GM19351 (cell line): ENCODE measurements at regions not wholly inside any gene's neighbourhood (a gene's known extent, or its start where the extent isn't known, plus 50 kb on each side); places are given as distances from the start of the nearest gene placed in this dataset.

Experiments
- ATAC-seq: cut with Tn5 transposase; IDR thresholded peaks from one replicate; pipeline ENCODE4 v1.9.1; 2021; ENCODE audit warnings: mild to moderate bottlenecking, moderate library complexity; ENCODE audit not compliant: unreplicated experiment

GRCh38 chr2:120473522-120474271 is 127.8 kb downstream of the INHBB start:
- no peak for ATAC-seq

GRCh38 chr2:120474486-120474885 is 128.6 kb downstream of the INHBB start:
- no peak for ATAC-seq

- no peak for ATAC-seq
Observed at GRCh38 chr2:120476141-120476540, 130.2 kb downstream of the INHBB start.

GRCh38 chr2:120477198-120477597 is 131.3 kb downstream of the INHBB start:
- no peak for ATAC-seq

- ATAC-seq, result no peak
Observed at GRCh38 chr2:120477831-120478481, 132.0 kb downstream of the INHBB start.

- no peak for ATAC-seq
Observed at GRCh38 chr2:120480346-120480902, 134.5 kb downstream of the INHBB start.

- no peak for ATAC-seq
Observed at GRCh38 chr2:120480903-120481445, 135.0 kb downstream of the INHBB start.

GRCh38 chr2:120481446-120482194 is 135.7 kb downstream of the INHBB start:
- ATAC-seq, result no peak

GRCh38 chr2:120482334-120482733 is 136.4 kb downstream of the INHBB start:
- ATAC-seq, result no peak

GRCh38 chr2:120483355-120483754 is 137.4 kb downstream of the INHBB start:
- no peak for ATAC-seq

GRCh38 chr2:120485096-120485495 is 139.2 kb downstream of the INHBB start:
- no peak for ATAC-seq

- ATAC-seq, result no peak
Observed at GRCh38 chr2:120486441-120486840, 140.5 kb downstream of the INHBB start.

- no peak for ATAC-seq
Observed at GRCh38 chr2:120486946-120487345, 141.0 kb downstream of the INHBB start.

- no peak for ATAC-seq
Observed at GRCh38 chr2:120488531-120488930, 142.6 kb downstream of the INHBB start.

- ATAC-seq, result no peak
Observed at GRCh38 chr2:120489023-120489422, 143.1 kb downstream of the INHBB start.

- no peak for ATAC-seq
Observed at GRCh38 chr2:120490091-120490798, 144.3 kb downstream of the INHBB start.

- ATAC-seq, result no peak
Observed at GRCh38 chr2:120491111-120491625, 145.2 kb downstream of the INHBB start.

- ATAC-seq, result no peak
Observed at GRCh38 chr2:120493231-120493630, 147.3 kb downstream of the INHBB start.

GRCh38 chr2:120494446-120494845 is 148.5 kb downstream of the INHBB start:
- ATAC-seq, result no peak

GRCh38 chr2:120495586-120495985 is 149.7 kb downstream of the INHBB start:
- ATAC-seq, result no peak
